A549 (cell line): ENCODE measurements at regions not wholly inside any gene's neighbourhood (a gene's known extent, or its start where the extent isn't known, plus 50 kb on each side); places are given as distances from the start of the nearest gene placed in this dataset.

Experiments
- ATAC-seq, 2 experiments: fragments of 200-7000 bp in 1 of 2; fragments of >200 bp in 1 of 2; cut with Nextera tagmentation in 1 of 2; cut with Tn5 transposase in 1 of 2; 3 replicates each; pipeline versions ENCODE4 v1.8.0 to v1.9.1; 2018 to 2020; ENCODE audit warnings: mild to moderate bottlenecking in 1 of 2, moderate library complexity in 1 of 2
- CTCF ChIA-PET: fragments of 300-600 bp; sonication (Branson Sonifier 250); formaldehyde crosslinking; extraction: SDS; loops from one replicate; lab custom pipeline; 2021; ENCODE audit warnings: antibody characterized with exemption, inconsistent platforms; lab: Yijun Ruan, JAX
- POLR2A ChIA-PET: fragments of 350-600 bp; formaldehyde crosslinking; extraction: SDS; loops from one replicate; lab custom pipeline; 2021; ENCODE audit warnings: antibody characterized with exemption, inconsistent platforms; lab: Yijun Ruan, JAX
- DNase-seq, 2 experiments: peaks; one replicate each; pipeline versions ENCODE4 v3.0.0 to v3.0.0-alpha.2; 2011 to 2016; ENCODE audit warnings: low read depth in 1 of 2, low spot score in 1 of 2
- FAIRE-seq: peaks from 2 replicates; lab custom pipeline; 2011; peaks lifted over from hg19 to GRCh38; lab: Jason Lieb, UNC
- H3K27ac ChIP-seq, 2 experiments: fragments of >200 bp; sonication (Bioruptor Twin); formaldehyde crosslinking; 3 replicates each; pipeline ENCODE4 v1.5.1; 2016 to 2017
- H3K4me1 ChIP-seq: fragments of >200 bp; sonication (Bioruptor Twin); formaldehyde crosslinking; 3 replicates; pipeline ENCODE4 v1.6.1; 2016
- H3K4me2 ChIP-seq: fragments of >200 bp; sonication (Bioruptor Twin); formaldehyde crosslinking; 3 replicates; pipeline ENCODE4 v1.6.1; 2016
- H3K4me3 ChIP-seq: fragments of >200 bp; sonication (Bioruptor Twin); formaldehyde crosslinking; 3 replicates; pipeline ENCODE4 v1.5.1; 2016
- H3K9me3 ChIP-seq: fragments of >200 bp; sonication (Bioruptor Twin); formaldehyde crosslinking; 3 replicates; pipeline ENCODE4 v1.6.1; 2016
- CBX2 ChIP-seq: fragments of 200-600 bp; sonication (generic); IDR thresholded peaks from 2 replicates; pipeline ENCODE4 v1.6.1; 2016; ENCODE audit warnings: low read depth, mild to moderate bottlenecking, borderline replicate concordance
- CEBPB ChIP-seq, 2 experiments: fragments of >200 bp in 1 of 2; sonication (Bioruptor Twin) in 1 of 2; formaldehyde crosslinking in 1 of 2; IDR thresholded peaks; 2 replicates each; pipeline ENCODE4 v1.6.1; 2012 to 2016
- FOXS1 ChIP-seq: fragments of 250-450 bp; sonication (Bioruptor Pico); IDR thresholded peaks from 2 replicates; pipeline ENCODE4 v1.5.0; 2020; ENCODE audit warnings: mild to moderate bottlenecking, moderate library complexity
- HOXB5 ChIP-seq: fragments of 250-450 bp; sonication (Bioruptor Pico); IDR thresholded peaks from 2 replicates; pipeline ENCODE4 v1.5.0; 2020; ENCODE audit warnings: mild to moderate bottlenecking, moderate library complexity
- JUN ChIP-seq, 2 experiments: fragments of >200 bp; sonication (Bioruptor Twin); formaldehyde crosslinking; IDR thresholded peaks; 2 replicates in 1 of 2; 3 replicates in 1 of 2; pipeline ENCODE4 v1.6.1; 2016 to 2017
- JUNB ChIP-seq: fragments of >200 bp; sonication (Bioruptor Twin); formaldehyde crosslinking; IDR thresholded peaks from 2 replicates; pipeline ENCODE4 v1.6.1; 2016
- MAFK ChIP-seq: fragments of 450-650 bp; IDR thresholded peaks from 2 replicates; pipeline ENCODE4 v1.6.1; 2014; ENCODE audit not compliant: partially characterized antibody
- MAZ ChIP-seq: fragments of 150-350 bp; IDR thresholded peaks from 2 replicates; pipeline ENCODE4 v1.6.1; 2014; ENCODE audit warnings: antibody characterized with exemption, low read depth, low read length, borderline replicate concordance
- RARB ChIP-seq: fragments of 250-450 bp; sonication (Bioruptor Pico); IDR thresholded peaks from 2 replicates; pipeline ENCODE4 v1.8.0; 2021; ENCODE audit warnings: mild to moderate bottlenecking, moderate library complexity
- RCOR1 ChIP-seq: fragments of 150-350 bp; IDR thresholded peaks from 2 replicates; pipeline ENCODE4 v1.6.1; 2014; ENCODE audit warnings: antibody characterized with exemption, low read length, low read depth
- RFX5 ChIP-seq: fragments of 450-650 bp; IDR thresholded peaks from 2 replicates; pipeline ENCODE4 v1.7.1; 2014; ENCODE audit warnings: antibody characterized with exemption, mild to moderate bottlenecking, moderate library complexity
- ZC3H11A ChIP-seq: fragments of 450-650 bp; IDR thresholded peaks from 2 replicates; pipeline ENCODE4 v1.6.1; 2014; ENCODE audit warnings: antibody characterized with exemption, mild to moderate bottlenecking
- ZFP36 ChIP-seq: fragments of 450-650 bp; IDR thresholded peaks from 2 replicates; pipeline ENCODE4 v1.6.1; 2014; ENCODE audit warnings: borderline replicate concordance; ENCODE audit not compliant: partially characterized antibody
- ZNF302 ChIP-seq: fragments of 250-450 bp; sonication (Bioruptor Pico); IDR thresholded peaks from 2 replicates; pipeline ENCODE4 v1.9.0; 2021; ENCODE audit warnings: inconsistent platforms, mild to moderate bottlenecking, moderate library complexity
- WGBS: methylation state at CpG from one replicate; pipeline ENCODE4 v1.1.6; 2017; ENCODE audit errors: missing lambda C conversion rate; 5-methylcytosine and 5-hydroxymethylcytosine counted together
- TF ChIP-seq, protein P1 (sequence below): fragments of >200 bp; sonication (Bioruptor Twin); formaldehyde crosslinking; IDR thresholded peaks from 3 replicates; pipeline ENCODE4 v1.6.1; 2016
- TF ChIP-seq, protein P2 (sequence below): fragments of 250-450 bp; sonication (Bioruptor Pico); IDR thresholded peaks from 2 replicates; pipeline ENCODE4 v1.5.0; 2021; ENCODE audit warnings: mild to moderate bottlenecking, moderate library complexity, borderline replicate concordance
- TF ChIP-seq, protein P3 (sequence below): IDR thresholded peaks from 2 replicates; pipeline ENCODE4 v1.6.1; 2012
- TF ChIP-seq, protein P4 (sequence below): fragments of >200 bp; sonication (Bioruptor Twin); formaldehyde crosslinking; IDR thresholded peaks from 3 replicates; pipeline ENCODE4 v1.5.1; 2016
- TF ChIP-seq, protein P5 (sequence below): fragments of 200-600 bp; sonication (generic); IDR thresholded peaks from 2 replicates; pipeline ENCODE4 v1.6.1; 2016; ENCODE audit warnings: antibody characterized with exemption, mild to moderate bottlenecking, moderate library complexity

DNA sequence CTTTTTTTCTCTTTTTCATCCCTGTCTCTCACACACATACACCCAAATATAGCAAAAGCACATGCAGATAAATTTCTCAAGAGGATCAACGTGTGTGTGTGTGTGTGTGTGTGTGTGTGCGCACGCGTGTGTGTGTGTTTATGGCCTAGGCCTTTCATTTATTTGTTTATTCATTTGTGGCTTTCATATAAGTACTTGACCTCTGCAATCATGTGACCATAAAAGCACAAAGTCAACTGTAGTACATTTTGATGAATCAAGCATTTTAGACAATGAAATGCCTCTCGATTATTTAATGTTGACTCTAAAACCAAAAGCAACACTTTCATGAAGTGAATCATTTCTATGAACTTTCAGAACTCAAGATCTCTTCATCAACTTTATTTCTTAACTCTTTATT lies 194.1 kb upstream of the ADGRL2 start:
- no peak overlapping the region for H3K27ac ChIP-seq
- ChIA-PET POLR2A (no interaction called here), CTCF (no interaction called here)
- no peak for ATAC-seq
- H3K4me3 ChIP-seq = no peak overlapping the region
- H3K4me2 ChIP-seq = no peak overlapping the region
- FAIRE-seq = no peak
- TF ChIP-seq FOXS1 (CRISPR knock-in tag) (no peak), ZFP36 (no peak), RCOR1 (no peak), ZNF302 (CRISPR knock-in tag) (no peak)
- TF ChIP-seq, protein P1, sequence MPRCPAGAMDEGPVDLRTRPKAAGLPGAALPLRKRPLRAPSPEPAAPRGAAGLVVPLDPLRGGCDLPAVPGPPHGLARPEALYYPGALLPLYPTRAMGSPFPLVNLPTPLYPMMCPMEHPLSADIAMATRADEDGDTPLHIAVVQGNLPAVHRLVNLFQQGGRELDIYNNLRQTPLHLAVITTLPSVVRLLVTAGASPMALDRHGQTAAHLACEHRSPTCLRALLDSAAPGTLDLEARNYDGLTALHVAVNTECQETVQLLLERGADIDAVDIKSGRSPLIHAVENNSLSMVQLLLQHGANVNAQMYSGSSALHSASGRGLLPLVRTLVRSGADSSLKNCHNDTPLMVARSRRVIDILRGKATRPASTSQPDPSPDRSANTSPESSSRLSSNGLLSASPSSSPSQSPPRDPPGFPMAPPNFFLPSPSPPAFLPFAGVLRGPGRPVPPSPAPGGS = no peak
- TF ChIP-seq, protein P2, sequence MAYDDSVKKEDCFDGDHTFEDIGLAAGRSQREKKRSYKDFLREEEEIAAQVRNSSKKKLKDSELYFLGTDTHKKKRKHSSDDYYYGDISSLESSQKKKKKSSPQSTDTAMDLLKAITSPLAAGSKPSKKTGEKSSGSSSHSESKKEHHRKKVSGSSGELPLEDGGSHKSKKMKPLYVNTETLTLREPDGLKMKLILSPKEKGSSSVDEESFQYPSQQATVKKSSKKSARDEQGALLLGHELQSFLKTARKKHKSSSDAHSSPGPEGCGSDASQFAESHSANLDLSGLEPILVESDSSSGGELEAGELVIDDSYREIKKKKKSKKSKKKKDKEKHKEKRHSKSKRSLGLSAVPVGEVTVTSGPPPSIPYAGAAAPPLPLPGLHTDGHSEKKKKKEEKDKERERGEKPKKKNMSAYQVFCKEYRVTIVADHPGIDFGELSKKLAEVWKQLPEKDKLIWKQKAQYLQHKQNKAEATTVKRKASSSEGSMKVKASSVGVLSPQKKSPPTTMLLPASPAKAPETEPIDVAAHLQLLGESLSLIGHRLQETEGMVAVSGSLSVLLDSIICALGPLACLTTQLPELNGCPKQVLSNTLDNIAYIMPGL = no peak
- H3K9me3 ChIP-seq = no peaks in the 10 kb centered on the region
- no peaks in the 10 kb centered on the region for H3K4me1 ChIP-seq
- no peak for DNase-seq
- 66% methylated on average over 5 of the region's 5 CpGs for WGBS

DNA sequence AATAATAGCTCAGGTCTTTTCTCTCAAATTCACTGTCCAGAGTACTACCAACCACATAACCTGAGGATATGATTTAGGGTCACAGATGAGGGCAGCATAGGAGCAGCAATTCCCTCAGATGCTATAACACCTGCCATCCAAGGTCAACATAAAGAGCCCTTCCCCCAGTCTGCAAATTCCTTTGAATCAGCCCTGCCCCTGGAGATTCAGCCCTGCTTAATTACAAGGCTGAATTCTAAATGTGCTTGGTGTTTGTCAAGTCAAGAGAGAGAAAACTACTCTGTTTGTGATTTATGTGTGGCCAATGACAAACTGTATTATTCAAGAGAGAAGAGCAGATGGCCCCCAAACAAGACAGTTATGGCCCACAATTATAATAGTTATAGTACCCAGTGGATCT lies 195.7 kb upstream of the ADGRL2 start:
- no peak for ATAC-seq
- TF ChIP-seq, protein P3, sequence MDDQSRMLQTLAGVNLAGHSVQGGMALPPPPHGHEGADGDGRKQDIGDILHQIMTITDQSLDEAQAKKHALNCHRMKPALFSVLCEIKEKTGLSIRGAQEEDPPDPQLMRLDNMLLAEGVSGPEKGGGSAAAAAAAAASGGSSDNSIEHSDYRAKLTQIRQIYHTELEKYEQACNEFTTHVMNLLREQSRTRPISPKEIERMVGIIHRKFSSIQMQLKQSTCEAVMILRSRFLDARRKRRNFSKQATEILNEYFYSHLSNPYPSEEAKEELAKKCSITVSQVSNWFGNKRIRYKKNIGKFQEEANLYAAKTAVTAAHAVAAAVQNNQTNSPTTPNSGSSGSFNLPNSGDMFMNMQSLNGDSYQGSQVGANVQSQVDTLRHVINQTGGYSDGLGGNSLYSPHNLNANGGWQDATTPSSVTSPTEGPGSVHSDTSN = no peak
- TF ChIP-seq CBX2 (no peak), JUNB (no peak), MAZ (no peak)
- TF ChIP-seq, all 56 proteins: peak for 0
- CTCF ChIA-PET = no interaction called here

DNA sequence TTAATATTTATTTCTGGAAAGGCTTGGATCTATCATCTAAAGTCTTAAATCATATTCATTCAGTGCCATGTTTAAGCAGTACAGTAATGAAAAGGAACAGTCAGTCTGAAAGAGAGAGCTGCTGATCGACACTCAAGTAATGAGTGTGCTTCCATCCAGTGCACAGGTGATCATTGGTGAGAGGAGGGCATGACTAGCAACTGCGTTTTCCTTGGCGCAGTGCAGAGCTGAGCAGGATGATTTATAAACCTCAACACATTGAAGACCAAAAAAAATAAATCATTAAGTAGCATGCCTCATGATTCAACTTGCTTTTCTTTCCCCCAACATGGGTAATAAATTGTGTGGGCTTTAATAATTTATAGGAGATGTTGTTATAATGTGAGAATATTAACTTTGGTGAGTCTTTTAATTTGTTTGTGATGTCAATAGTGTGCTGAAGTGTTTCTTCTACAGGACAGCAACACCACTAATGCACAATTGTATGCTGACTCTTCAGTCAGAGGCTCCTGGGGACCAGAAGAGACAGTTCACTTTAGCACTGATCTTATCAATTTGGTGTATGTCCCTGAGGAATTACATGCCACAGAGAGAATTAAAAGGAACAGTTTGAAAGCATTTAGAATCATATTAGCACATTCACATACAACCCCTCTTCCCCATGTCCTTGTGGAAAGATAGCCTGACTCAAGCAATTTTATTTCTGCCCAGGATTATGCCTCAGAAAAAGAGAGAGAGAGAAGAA lies 199.7 kb upstream of the ADGRL2 start:
- no peaks in the 10 kb centered on the region for H3K4me1 ChIP-seq
- WGBS = 80% methylated on average over 3 of the region's 3 CpGs
- ChIA-PET POLR2A (no interaction called here), CTCF (no interaction called here)
- no peak overlapping the region for H3K27ac ChIP-seq
- H3K9me3 ChIP-seq = no peaks in the 10 kb centered on the region
- FAIRE-seq = no peak
- no peak overlapping the region for H3K4me3 ChIP-seq
- no peak for DNase-seq
- H3K4me2 ChIP-seq = no peak overlapping the region
- TF ChIP-seq MAFK (no peak), CEBPB (IDR thresholded peaks at IDR 0.05) (no peak), RFX5 (no peak), HOXB5 (no peak), FOXS1 (CRISPR knock-in tag) (no peak), JUN (IDR thresholded peaks at IDR 0.05) (no peak), MAZ (no peak), ZC3H11A (no peak), ZFP36 (no peak), RARB (CRISPR knock-in tag) (no peak)
- TF ChIP-seq, protein P2 = no peak
- TF ChIP-seq, protein P4, sequence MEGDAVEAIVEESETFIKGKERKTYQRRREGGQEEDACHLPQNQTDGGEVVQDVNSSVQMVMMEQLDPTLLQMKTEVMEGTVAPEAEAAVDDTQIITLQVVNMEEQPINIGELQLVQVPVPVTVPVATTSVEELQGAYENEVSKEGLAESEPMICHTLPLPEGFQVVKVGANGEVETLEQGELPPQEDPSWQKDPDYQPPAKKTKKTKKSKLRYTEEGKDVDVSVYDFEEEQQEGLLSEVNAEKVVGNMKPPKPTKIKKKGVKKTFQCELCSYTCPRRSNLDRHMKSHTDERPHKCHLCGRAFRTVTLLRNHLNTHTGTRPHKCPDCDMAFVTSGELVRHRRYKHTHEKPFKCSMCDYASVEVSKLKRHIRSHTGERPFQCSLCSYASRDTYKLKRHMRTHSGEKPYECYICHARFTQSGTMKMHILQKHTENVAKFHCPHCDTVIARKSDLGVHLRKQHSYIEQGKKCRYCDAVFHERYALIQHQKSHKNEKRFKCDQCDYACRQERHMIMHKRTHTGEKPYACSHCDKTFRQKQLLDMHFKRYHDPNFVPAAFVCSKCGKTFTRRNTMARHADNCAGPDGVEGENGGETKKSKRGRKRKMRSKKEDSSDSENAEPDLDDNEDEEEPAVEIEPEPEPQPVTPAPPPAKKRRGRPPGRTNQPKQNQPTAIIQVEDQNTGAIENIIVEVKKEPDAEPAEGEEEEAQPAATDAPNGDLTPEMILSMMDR = no peak
- TF ChIP-seq, protein P5, sequence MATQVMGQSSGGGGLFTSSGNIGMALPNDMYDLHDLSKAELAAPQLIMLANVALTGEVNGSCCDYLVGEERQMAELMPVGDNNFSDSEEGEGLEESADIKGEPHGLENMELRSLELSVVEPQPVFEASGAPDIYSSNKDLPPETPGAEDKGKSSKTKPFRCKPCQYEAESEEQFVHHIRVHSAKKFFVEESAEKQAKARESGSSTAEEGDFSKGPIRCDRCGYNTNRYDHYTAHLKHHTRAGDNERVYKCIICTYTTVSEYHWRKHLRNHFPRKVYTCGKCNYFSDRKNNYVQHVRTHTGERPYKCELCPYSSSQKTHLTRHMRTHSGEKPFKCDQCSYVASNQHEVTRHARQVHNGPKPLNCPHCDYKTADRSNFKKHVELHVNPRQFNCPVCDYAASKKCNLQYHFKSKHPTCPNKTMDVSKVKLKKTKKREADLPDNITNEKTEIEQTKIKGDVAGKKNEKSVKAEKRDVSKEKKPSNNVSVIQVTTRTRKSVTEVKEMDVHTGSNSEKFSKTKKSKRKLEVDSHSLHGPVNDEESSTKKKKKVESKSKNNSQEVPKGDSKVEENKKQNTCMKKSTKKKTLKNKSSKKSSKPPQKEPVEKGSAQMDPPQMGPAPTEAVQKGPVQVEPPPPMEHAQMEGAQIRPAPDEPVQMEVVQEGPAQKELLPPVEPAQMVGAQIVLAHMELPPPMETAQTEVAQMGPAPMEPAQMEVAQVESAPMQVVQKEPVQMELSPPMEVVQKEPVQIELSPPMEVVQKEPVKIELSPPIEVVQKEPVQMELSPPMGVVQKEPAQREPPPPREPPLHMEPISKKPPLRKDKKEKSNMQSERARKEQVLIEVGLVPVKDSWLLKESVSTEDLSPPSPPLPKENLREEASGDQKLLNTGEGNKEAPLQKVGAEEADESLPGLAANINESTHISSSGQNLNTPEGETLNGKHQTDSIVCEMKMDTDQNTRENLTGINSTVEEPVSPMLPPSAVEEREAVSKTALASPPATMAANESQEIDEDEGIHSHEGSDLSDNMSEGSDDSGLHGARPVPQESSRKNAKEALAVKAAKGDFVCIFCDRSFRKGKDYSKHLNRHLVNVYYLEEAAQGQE = no peak
- no peak for ATAC-seq

More for the DNA sequence above, 195.7 kb upstream of the ADGRL2 start:
- Histone ChIP-seq H3K27ac (no peak overlapping the region), H3K4me3 (no peak overlapping the region), H3K4me1 (no peaks in the 10 kb centered on the region), H3K9me3 (no peaks in the 10 kb centered on the region), H3K4me2 (no peak overlapping the region)
- no peak for FAIRE-seq
- POLR2A ChIA-PET = no interaction called here
- DNase-seq = no peak
